SK-N-SH (cell line): ENCODE measurements at regions not wholly inside any gene's neighbourhood (a gene's known extent, or its start where the extent isn't known, plus 50 kb on each side); places are given as distances from the start of the nearest gene placed in this dataset.

Source experiments
- CTCF ChIA-PET: fragments of 300-600, 350-600 bp; formaldehyde crosslinking; extraction: SDS; loops from one replicate; lab custom pipeline; 2021; lab: Yijun Ruan, JAX
- POLR2A ChIA-PET: fragments of 350-600 bp; sonication (Branson Sonifier 250); formaldehyde crosslinking; extraction: SDS; loops from one replicate; lab custom pipeline; 2020; ENCODE audit warnings: antibody characterized with exemption, inconsistent platforms; lab: Yijun Ruan, JAX
- DNase-seq: peaks from one replicate; pipeline ENCODE4 v3.0.0; 2012
- H2AFZ ChIP-seq: fragments of 200-600 bp; sonication (generic); 2 replicates; pipeline ENCODE4 v1.8.1; 2016; ENCODE audit warnings: antibody characterized with exemption, mild to moderate bottlenecking, low read depth
- H3F3A ChIP-seq: fragments of 200-600 bp; sonication (generic); replicated peaks from 2 replicates; pipeline ENCODE3; 2016; ENCODE audit warnings: antibody characterized with exemption, mild to moderate bottlenecking; ENCODE audit not compliant: insufficient read depth
- H3K27ac ChIP-seq, 2 experiments: fragments of 200-500 bp in 1 of 2; fragments of 200-600 bp in 1 of 2; sonication (Bioruptor generic) in 1 of 2; sonication (generic), shearing (Covaris generic) in 1 of 2; 2 replicates each; pipeline versions ENCODE4 v1.5.1 to v1.6.1; 2014 to 2016; ENCODE audit warnings: low read depth in 2 of 2, inconsistent platforms in 1 of 2, low read length in 1 of 2, mild to moderate bottlenecking in 1 of 2, mixed read lengths in 1 of 2
- H3K27me3 ChIP-seq: fragments of 200-600 bp; sonication (generic), shearing (Covaris generic); 2 replicates; pipeline ENCODE4 v1.6.1; 2016; ENCODE audit warnings: mixed run types; ENCODE audit not compliant: insufficient read depth
- H3K36me3 ChIP-seq, 2 experiments: fragments of 200-500 bp in 1 of 2; fragments of 200-600 bp in 1 of 2; sonication (Bioruptor generic) in 1 of 2; sonication (generic) in 1 of 2; replicated peaks in 1 of 2; 2 replicates each; pipeline versions ENCODE3 to v1.5.1; 2014 to 2016; ENCODE audit warnings: low read length in 1 of 2, mild to moderate bottlenecking in 1 of 2; ENCODE audit not compliant: insufficient read depth in 2 of 2, control insufficient read depth in 1 of 2
- H3K4me1 ChIP-seq, 2 experiments: fragments of 200-500 bp in 1 of 2; fragments of 200-600 bp in 1 of 2; sonication (Bioruptor generic) in 1 of 2; sonication (generic), shearing (Covaris generic) in 1 of 2; 2 replicates each; pipeline versions ENCODE4 v1.5.1 to v1.6.1; 2014 to 2016; ENCODE audit warnings: low read depth in 1 of 2, low read length in 1 of 2, mixed run types in 1 of 2; ENCODE audit not compliant: insufficient read depth in 2 of 2, control insufficient read depth in 1 of 2
- H3K4me2 ChIP-seq: fragments of 200-600 bp; sonication (generic), shearing (Covaris generic); 2 replicates; pipeline ENCODE4 v1.6.1; 2017; ENCODE audit warnings: mixed run types
- H3K4me3 ChIP-seq, 2 experiments: fragments of 200-500 bp in 1 of 2; fragments of 200-600 bp in 1 of 2; sonication (Bioruptor generic) in 1 of 2; sonication (generic), shearing (Covaris generic) in 1 of 2; 2 replicates each; pipeline versions ENCODE4 v1.5.1 to v1.8.1; 2014 to 2016; ENCODE audit warnings: low read depth in 2 of 2, inconsistent platforms in 1 of 2, low read length in 1 of 2, mild to moderate bottlenecking in 1 of 2, mixed read lengths in 1 of 2, moderate library complexity in 1 of 2
- H3K79me2 ChIP-seq: fragments of 200-600 bp; sonication (generic); 2 replicates; pipeline ENCODE4 v1.8.1; 2017; ENCODE audit warnings: mild to moderate bottlenecking; ENCODE audit not compliant: insufficient read depth
- H3K9ac ChIP-seq: fragments of 200-600 bp; sonication (generic); 2 replicates; pipeline ENCODE4 v1.6.1; 2017; ENCODE audit warnings: mixed run types
- H3K9me2 ChIP-seq: fragments of 200-600 bp; sonication (generic); 2 replicates; pipeline ENCODE4 v1.6.1; 2017; ENCODE audit warnings: mixed run types
- H3K9me3 ChIP-seq: fragments of 200-600 bp; sonication (generic); 2 replicates; pipeline ENCODE4 v1.6.1; 2017; ENCODE audit warnings: mixed run types, mild to moderate bottlenecking, moderate library complexity
- H4K20me1 ChIP-seq: fragments of 200-600 bp; sonication (generic); 2 replicates; pipeline ENCODE4 v1.6.1; 2017; ENCODE audit warnings: mild to moderate bottlenecking, mixed run types; ENCODE audit not compliant: insufficient read depth
- CHD2 ChIP-seq: fragments of 150-350 bp; IDR thresholded peaks from 2 replicates; pipeline ENCODE4 v1.6.1; 2018; ENCODE audit warnings: low read length; ENCODE audit not compliant: partially characterized antibody
- ELF1 ChIP-seq: IDR thresholded peaks from 2 replicates; pipeline ENCODE4 v1.4.0; 2012
- EP300 ChIP-seq, 2 experiments: IDR thresholded peaks; 2 replicates each; pipeline versions ENCODE4 v1.4.0 to v1.6.1; 2012; ENCODE audit warnings: borderline replicate concordance in 1 of 2, low read depth in 1 of 2, low read length in 1 of 2
- EZH2phosphoT487 ChIP-seq: fragments of 200-600 bp; sonication (generic); IDR thresholded peaks from 2 replicates; pipeline ENCODE4 v1.6.1; 2017; ENCODE audit warnings: low read depth, mixed run types, mild to moderate bottlenecking, antibody characterized with exemption, moderate library complexity, borderline replicate concordance
- FOSL2 ChIP-seq: IDR thresholded peaks from 2 replicates; pipeline ENCODE4 v1.4.0; 2012; ENCODE audit warnings: low read depth, mild to moderate bottlenecking, moderate library complexity, borderline replicate concordance
- FOXJ3 ChIP-seq: sonication (generic); formaldehyde crosslinking; IDR thresholded peaks from 2 replicates; pipeline ENCODE4 v1.5.1; 2020; ENCODE audit warnings: mild to moderate bottlenecking, missing genetic modification reagents
- GABPA ChIP-seq: IDR thresholded peaks from 2 replicates; pipeline ENCODE4 v1.4.0; 2012; ENCODE audit warnings: low read depth, mild to moderate bottlenecking
- GATA2 ChIP-seq: sonication (generic); formaldehyde crosslinking; IDR thresholded peaks from 2 replicates; pipeline ENCODE4 v1.5.0; 2020; ENCODE audit warnings: mild to moderate bottlenecking, missing genetic modification reagents
- IRF3 ChIP-seq: fragments of 150-350 bp; IDR thresholded peaks from 2 replicates; pipeline ENCODE4 v1.6.1; 2016; ENCODE audit warnings: mild to moderate bottlenecking, low read depth, low read length
- MEF2A ChIP-seq: IDR thresholded peaks from 2 replicates; pipeline ENCODE4 v1.4.0; 2012; ENCODE audit warnings: low read depth, borderline replicate concordance
- MXI1 ChIP-seq: IDR thresholded peaks from 2 replicates; pipeline ENCODE4 v1.6.1; 2012; ENCODE audit warnings: mild to moderate bottlenecking, low read depth, low read length, improper control_type of control experiment
- NFIC ChIP-seq: IDR thresholded peaks from 2 replicates; pipeline ENCODE4 v1.4.0; 2012; ENCODE audit warnings: borderline replicate concordance
- NRF1 ChIP-seq: IDR thresholded peaks from 2 replicates; pipeline ENCODE4 v1.6.1; 2012; ENCODE audit warnings: low read depth, mild to moderate bottlenecking, low read length
- POLR2AphosphoS5 ChIP-seq: IDR thresholded peaks from 2 replicates; pipeline ENCODE4 v1.6.1; 2012; ENCODE audit warnings: low read depth, low read length
- RAD21 ChIP-seq: IDR thresholded peaks from 2 replicates; pipeline ENCODE4 v1.6.1; 2012; ENCODE audit warnings: mild to moderate bottlenecking, low read length
- RCOR1 ChIP-seq: fragments of 150-350 bp; IDR thresholded peaks from 2 replicates; pipeline ENCODE4 v1.6.1; 2017; ENCODE audit warnings: antibody characterized with exemption, low read length
- RXRA ChIP-seq: IDR thresholded peaks from 2 replicates; pipeline ENCODE4 v1.4.0; 2012; ENCODE audit warnings: low read depth, mild to moderate bottlenecking, borderline replicate concordance
- SIN3A ChIP-seq: IDR thresholded peaks from 2 replicates; pipeline ENCODE4 v1.6.1; 2012; ENCODE audit warnings: low read depth, mild to moderate bottlenecking, low read length, moderate library complexity, borderline replicate concordance
- SMC3 ChIP-seq: IDR thresholded peaks from 2 replicates; pipeline ENCODE4 v1.6.1; 2012; ENCODE audit warnings: low read depth, low read length, improper control_type of control experiment
- TCF12 ChIP-seq: IDR thresholded peaks from 2 replicates; pipeline ENCODE4 v1.4.0; 2012
- TEAD4 ChIP-seq: IDR thresholded peaks from 2 replicates; pipeline ENCODE4 v1.4.0; 2012; ENCODE audit warnings: mild to moderate bottlenecking, borderline replicate concordance; ENCODE audit not compliant: insufficient read depth
- WGBS: methylation state at CpG from one replicate; pipeline ENCODE4 v1.1.6; 2017; ENCODE audit warnings: low lambda C conversion rate; 5-methylcytosine and 5-hydroxymethylcytosine counted together
- TF ChIP-seq, protein P1 (sequence below): IDR thresholded peaks from 2 replicates; pipeline ENCODE4 v1.4.0; 2012; ENCODE audit warnings: low read depth
- TF ChIP-seq, protein P2 (sequence below): IDR thresholded peaks from 2 replicates; pipeline ENCODE4; 2012
- TF ChIP-seq, protein P3 (sequence below): IDR thresholded peaks from 2 replicates; pipeline ENCODE4 v1.6.1; 2012; ENCODE audit warnings: mild to moderate bottlenecking, low read depth, low read length, moderate library complexity

DNA sequence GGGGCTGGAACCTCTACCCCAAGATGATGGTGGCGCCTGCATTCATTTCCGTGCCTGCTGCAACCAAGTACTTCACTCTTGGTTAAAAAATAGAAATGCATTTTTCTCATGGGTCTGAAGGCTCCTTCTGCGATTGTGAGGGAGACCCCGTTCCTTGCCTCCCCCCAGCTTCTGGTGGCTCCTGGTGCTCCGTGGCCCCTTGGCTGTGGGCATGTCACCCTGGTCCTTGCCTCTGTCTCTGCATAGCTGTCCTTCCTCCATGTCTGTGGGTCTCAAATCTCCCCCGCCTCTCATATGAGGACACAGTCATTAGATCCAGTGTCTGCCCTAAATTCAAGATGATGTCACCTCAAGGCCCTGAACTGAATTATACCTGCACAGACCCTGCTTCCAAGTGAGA is 317.9 kb downstream of the TCERG1L start:
- WGBS: 30% methylated on average over 6 of the region's 6 CpGs
- Histone ChIP-seq H3K9me3 (no peaks in the 10 kb centered on the region), H3K27me3 (no peaks in the 10 kb centered on the region), H3K9ac (no peak overlapping the region), H3K4me1 (peaks cover 0 to 10% of the 10 kb centered on the region in 2 experiments; a peak in 2 of 4 replicates), H3F3A (no peaks in the 10 kb centered on the region), H2AFZ (no peak overlapping the region), H3K9me2 (no peaks in the 10 kb centered on the region), H3K36me3 (no peaks in the 10 kb centered on the region), H3K79me2 (no peaks in the 10 kb centered on the region), H4K20me1 (no peaks in the 10 kb centered on the region), H3K27ac (no peak overlapping the region), H3K4me2 (no peak overlapping the region), H3K4me3 (no peak overlapping the region)
- POLR2A ChIA-PET: no interaction called here
- CTCF ChIA-PET: no interaction called here
- TF ChIP-seq RCOR1 (no peak), TCF12 (no peak), CHD2 (no peak), RXRA (no peak), POLR2AphosphoS5 (no peak), EP300 (IDR thresholded peaks at IDR 0.05; ENCODE audit: borderline replicate concordance in 1 of 2, low read depth in 1 of 2, low read length in 1 of 2) (no peak), RAD21 (no peak), SMC3 (no peak), NFIC (no peak)
- TF ChIP-seq, protein P1, sequence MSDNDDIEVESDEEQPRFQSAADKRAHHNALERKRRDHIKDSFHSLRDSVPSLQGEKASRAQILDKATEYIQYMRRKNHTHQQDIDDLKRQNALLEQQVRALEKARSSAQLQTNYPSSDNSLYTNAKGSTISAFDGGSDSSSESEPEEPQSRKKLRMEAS: no peak
- no peak for DNase-seq

GRCh38 chr10:130994191-130994590 is 317.3 kb downstream of the TCERG1L start:
- Histone ChIP-seq H3K9me3 (no peaks in the 10 kb centered on the region), H3K27me3 (no peaks in the 10 kb centered on the region), H3K4me2 (no peak overlapping the region), H2AFZ (no peak overlapping the region), H3F3A (no peaks in the 10 kb centered on the region), H3K27ac (no peak overlapping the region), H3K36me3 (no peaks in the 10 kb centered on the region), H3K4me3 (no peak overlapping the region), H3K79me2 (no peaks in the 10 kb centered on the region), H3K9me2 (no peaks in the 10 kb centered on the region), H3K4me1 (peaks cover 0 to 10% of the 10 kb centered on the region in 2 experiments; a peak in 2 of 4 replicates), H3K9ac (no peak overlapping the region), H4K20me1 (no peaks in the 10 kb centered on the region)
- 56% methylated on average over 7 of the region's 7 CpGs for WGBS
- POLR2A ChIA-PET: no interaction called here
- DNase-seq: no peak
- TF ChIP-seq FOXJ3 (CRISPR knock-in tag) (no peak), MEF2A (no peak), NRF1 (no peak), EZH2phosphoT487 (no peak), TEAD4 (no peak), RCOR1 (no peak), ELF1 (no peak), POLR2AphosphoS5 (no peak), MXI1 (no peak), IRF3 (no peak), EP300 (IDR thresholded peaks at IDR 0.05; ENCODE audit: borderline replicate concordance in 1 of 2, low read depth in 1 of 2, low read length in 1 of 2) (no peak), CHD2 (no peak), RAD21 (no peak), GABPA (no peak), FOSL2 (no peak), SMC3 (no peak), GATA2 (CRISPR knock-in tag) (no peak), SIN3A (no peak)
- TF ChIP-seq, protein P2, sequence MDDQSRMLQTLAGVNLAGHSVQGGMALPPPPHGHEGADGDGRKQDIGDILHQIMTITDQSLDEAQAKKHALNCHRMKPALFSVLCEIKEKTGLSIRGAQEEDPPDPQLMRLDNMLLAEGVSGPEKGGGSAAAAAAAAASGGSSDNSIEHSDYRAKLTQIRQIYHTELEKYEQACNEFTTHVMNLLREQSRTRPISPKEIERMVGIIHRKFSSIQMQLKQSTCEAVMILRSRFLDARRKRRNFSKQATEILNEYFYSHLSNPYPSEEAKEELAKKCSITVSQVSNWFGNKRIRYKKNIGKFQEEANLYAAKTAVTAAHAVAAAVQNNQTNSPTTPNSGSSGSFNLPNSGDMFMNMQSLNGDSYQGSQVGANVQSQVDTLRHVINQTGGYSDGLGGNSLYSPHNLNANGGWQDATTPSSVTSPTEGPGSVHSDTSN: no peak
- TF ChIP-seq, protein P3, sequence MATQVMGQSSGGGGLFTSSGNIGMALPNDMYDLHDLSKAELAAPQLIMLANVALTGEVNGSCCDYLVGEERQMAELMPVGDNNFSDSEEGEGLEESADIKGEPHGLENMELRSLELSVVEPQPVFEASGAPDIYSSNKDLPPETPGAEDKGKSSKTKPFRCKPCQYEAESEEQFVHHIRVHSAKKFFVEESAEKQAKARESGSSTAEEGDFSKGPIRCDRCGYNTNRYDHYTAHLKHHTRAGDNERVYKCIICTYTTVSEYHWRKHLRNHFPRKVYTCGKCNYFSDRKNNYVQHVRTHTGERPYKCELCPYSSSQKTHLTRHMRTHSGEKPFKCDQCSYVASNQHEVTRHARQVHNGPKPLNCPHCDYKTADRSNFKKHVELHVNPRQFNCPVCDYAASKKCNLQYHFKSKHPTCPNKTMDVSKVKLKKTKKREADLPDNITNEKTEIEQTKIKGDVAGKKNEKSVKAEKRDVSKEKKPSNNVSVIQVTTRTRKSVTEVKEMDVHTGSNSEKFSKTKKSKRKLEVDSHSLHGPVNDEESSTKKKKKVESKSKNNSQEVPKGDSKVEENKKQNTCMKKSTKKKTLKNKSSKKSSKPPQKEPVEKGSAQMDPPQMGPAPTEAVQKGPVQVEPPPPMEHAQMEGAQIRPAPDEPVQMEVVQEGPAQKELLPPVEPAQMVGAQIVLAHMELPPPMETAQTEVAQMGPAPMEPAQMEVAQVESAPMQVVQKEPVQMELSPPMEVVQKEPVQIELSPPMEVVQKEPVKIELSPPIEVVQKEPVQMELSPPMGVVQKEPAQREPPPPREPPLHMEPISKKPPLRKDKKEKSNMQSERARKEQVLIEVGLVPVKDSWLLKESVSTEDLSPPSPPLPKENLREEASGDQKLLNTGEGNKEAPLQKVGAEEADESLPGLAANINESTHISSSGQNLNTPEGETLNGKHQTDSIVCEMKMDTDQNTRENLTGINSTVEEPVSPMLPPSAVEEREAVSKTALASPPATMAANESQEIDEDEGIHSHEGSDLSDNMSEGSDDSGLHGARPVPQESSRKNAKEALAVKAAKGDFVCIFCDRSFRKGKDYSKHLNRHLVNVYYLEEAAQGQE: no peak
- CTCF ChIA-PET: no interaction called here
